ENCODE measurements at regions not wholly inside any gene's neighbourhood (a gene's known extent, or its start where the extent isn't known, plus 50 kb on each side); places are given as distances from the start of the nearest gene placed in this dataset.

GRCh38 chr13:102974317-102975087, 91.7 kb downstream of the SLC10A2 start:
- Histone ChIP-seq H3K36me3 (ENCODE audit: control insufficient read depth, insufficient read depth, low read length) (no peaks in the 10 kb centered on the region), H3K4me3 (replicated peaks; ENCODE audit: low read depth, low read length) (no peak overlapping the region), H3K27me3 (replicated peaks; ENCODE audit: control insufficient read depth, insufficient read depth, low read length) (no peaks in the 10 kb centered on the region)
- no peak for DNase-seq (ENCODE audit: extremely low read depth, insufficient read length)
- no peak for TF ChIP-seq CTCF (IDR thresholded peaks at IDR 0.05; ENCODE audit: insufficient read depth, low read length, poor library complexity, severe bottlenecking)

- H3K4me3 ChIP-seq (replicated peaks; ENCODE audit: low read depth, low read length), result no peak overlapping the region
- DNase-seq (ENCODE audit: extremely low read depth, insufficient read length), result no peak
Measured at GRCh38 chr13:102972191-102972590, 94.0 kb downstream of the SLC10A2 start.

GRCh38 chr13:102970542-102970941, 95.7 kb downstream of the SLC10A2 start:
- no peaks in the 10 kb centered on the region for H3K36me3 ChIP-seq (ENCODE audit: control insufficient read depth, insufficient read depth, low read length)
- TF ChIP-seq CTCF (IDR thresholded peaks at IDR 0.05; ENCODE audit: insufficient read depth, low read length, poor library complexity, severe bottlenecking), result no peak
- peak; percentile 66 for DNase-seq (ENCODE audit: extremely low read depth, insufficient read length)
- H3K27me3 ChIP-seq (replicated peaks; ENCODE audit: control insufficient read depth, insufficient read depth, low read length), result no peaks in the 10 kb centered on the region
- H3K4me3 ChIP-seq (replicated peaks; ENCODE audit: low read depth, low read length), result no peak overlapping the region

More at GRCh38 chr13:102972191-102972590, 94.0 kb downstream of the SLC10A2 start:
- Histone ChIP-seq H3K27me3 (replicated peaks; ENCODE audit: control insufficient read depth, insufficient read depth, low read length) (no peaks in the 10 kb centered on the region), H3K36me3 (ENCODE audit: control insufficient read depth, insufficient read depth, low read length) (no peaks in the 10 kb centered on the region)
- no peak for TF ChIP-seq CTCF (IDR thresholded peaks at IDR 0.05; ENCODE audit: insufficient read depth, low read length, poor library complexity, severe bottlenecking)

GRCh38 chr13:102968572-102969228, 97.5 kb downstream of the SLC10A2 start:
- Histone ChIP-seq H3K27me3 (replicated peaks; ENCODE audit: control insufficient read depth, insufficient read depth, low read length) (no peaks in the 10 kb centered on the region), H3K36me3 (ENCODE audit: control insufficient read depth, insufficient read depth, low read length) (no peaks in the 10 kb centered on the region), H3K4me3 (replicated peaks; ENCODE audit: low read depth, low read length) (no peak overlapping the region)
- no peak for TF ChIP-seq CTCF (IDR thresholded peaks at IDR 0.05; ENCODE audit: insufficient read depth, low read length, poor library complexity, severe bottlenecking)
- no peak for DNase-seq (ENCODE audit: extremely low read depth, insufficient read length)

GRCh38 chr13:102965802-102966201, 100.4 kb downstream of the SLC10A2 start:
- Histone ChIP-seq H3K27me3 (replicated peaks; ENCODE audit: control insufficient read depth, insufficient read depth, low read length) (no peaks in the 10 kb centered on the region), H3K36me3 (ENCODE audit: control insufficient read depth, insufficient read depth, low read length) (no peaks in the 10 kb centered on the region), H3K4me3 (replicated peaks; ENCODE audit: low read depth, low read length) (no peak overlapping the region)
- no peak for DNase-seq (ENCODE audit: extremely low read depth, insufficient read length)
- TF ChIP-seq CTCF (IDR thresholded peaks at IDR 0.05; ENCODE audit: insufficient read depth, low read length, poor library complexity, severe bottlenecking), result no peak
